B cell (primary cell): ENCODE measurements at regions not wholly inside any gene's neighbourhood (a gene's known extent, or its start where the extent isn't known, plus 50 kb on each side); places are given as distances from the start of the nearest gene placed in this dataset.
"Not testable (repeated sequence)": the region's sequence is repeated elsewhere in the genome, so short reads cannot be mapped to it uniquely, and the experiment has no call there.

Experiments used
- EZH2 ChIP-seq: IDR thresholded peaks from 2 replicates; pipeline ENCODE4 v1.6.1; 2012; ENCODE audit warnings: borderline replicate concordance, low read depth, mild to moderate bottlenecking, moderate library complexity, low read length; ENCODE audit not compliant: insufficient read depth, poor library complexity, severe bottlenecking
- TF ChIP-seq, protein P1 (sequence below): fragments of 200-600 bp; IDR thresholded peaks from one replicate; pipeline ENCODE4 v1.8.0; 2022; ENCODE audit warnings: antibody characterized with exemption, mild to moderate bottlenecking

- TF ChIP-seq, protein P1, sequence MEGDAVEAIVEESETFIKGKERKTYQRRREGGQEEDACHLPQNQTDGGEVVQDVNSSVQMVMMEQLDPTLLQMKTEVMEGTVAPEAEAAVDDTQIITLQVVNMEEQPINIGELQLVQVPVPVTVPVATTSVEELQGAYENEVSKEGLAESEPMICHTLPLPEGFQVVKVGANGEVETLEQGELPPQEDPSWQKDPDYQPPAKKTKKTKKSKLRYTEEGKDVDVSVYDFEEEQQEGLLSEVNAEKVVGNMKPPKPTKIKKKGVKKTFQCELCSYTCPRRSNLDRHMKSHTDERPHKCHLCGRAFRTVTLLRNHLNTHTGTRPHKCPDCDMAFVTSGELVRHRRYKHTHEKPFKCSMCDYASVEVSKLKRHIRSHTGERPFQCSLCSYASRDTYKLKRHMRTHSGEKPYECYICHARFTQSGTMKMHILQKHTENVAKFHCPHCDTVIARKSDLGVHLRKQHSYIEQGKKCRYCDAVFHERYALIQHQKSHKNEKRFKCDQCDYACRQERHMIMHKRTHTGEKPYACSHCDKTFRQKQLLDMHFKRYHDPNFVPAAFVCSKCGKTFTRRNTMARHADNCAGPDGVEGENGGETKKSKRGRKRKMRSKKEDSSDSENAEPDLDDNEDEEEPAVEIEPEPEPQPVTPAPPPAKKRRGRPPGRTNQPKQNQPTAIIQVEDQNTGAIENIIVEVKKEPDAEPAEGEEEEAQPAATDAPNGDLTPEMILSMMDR, result not testable (repeated sequence)
- not testable (repeated sequence) for TF ChIP-seq EZH2
Observed at GRCh38 chr11:49561240-49561880, 353.0 kb upstream of the FOLH1 start.
